ENCODE measurements at regions not wholly inside any gene's neighbourhood (a gene's known extent, or its start where the extent isn't known, plus 50 kb on each side); places are given as distances from the start of the nearest gene placed in this dataset.

DNA sequence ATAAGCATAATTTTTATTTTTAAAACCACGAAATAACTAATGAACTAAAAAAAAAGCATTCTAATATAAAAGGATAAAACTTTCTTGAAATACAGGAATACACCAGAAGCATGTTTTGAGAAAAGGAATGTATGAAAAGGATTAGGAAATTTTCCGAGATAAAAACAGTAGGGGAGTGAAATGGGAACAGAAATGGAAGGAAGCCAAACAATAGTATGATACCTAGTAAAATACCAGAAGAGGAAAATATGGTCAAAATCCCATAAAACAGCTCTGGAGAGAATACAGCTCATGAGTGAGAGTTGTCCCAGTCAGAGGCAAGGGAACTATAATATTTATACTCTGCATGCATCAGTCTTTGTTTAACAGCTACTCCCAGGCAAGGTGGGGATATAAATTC lies 1016.2 kb downstream of the SLC6A15 start (continued):
- TF ChIP-seq, protein P1, sequence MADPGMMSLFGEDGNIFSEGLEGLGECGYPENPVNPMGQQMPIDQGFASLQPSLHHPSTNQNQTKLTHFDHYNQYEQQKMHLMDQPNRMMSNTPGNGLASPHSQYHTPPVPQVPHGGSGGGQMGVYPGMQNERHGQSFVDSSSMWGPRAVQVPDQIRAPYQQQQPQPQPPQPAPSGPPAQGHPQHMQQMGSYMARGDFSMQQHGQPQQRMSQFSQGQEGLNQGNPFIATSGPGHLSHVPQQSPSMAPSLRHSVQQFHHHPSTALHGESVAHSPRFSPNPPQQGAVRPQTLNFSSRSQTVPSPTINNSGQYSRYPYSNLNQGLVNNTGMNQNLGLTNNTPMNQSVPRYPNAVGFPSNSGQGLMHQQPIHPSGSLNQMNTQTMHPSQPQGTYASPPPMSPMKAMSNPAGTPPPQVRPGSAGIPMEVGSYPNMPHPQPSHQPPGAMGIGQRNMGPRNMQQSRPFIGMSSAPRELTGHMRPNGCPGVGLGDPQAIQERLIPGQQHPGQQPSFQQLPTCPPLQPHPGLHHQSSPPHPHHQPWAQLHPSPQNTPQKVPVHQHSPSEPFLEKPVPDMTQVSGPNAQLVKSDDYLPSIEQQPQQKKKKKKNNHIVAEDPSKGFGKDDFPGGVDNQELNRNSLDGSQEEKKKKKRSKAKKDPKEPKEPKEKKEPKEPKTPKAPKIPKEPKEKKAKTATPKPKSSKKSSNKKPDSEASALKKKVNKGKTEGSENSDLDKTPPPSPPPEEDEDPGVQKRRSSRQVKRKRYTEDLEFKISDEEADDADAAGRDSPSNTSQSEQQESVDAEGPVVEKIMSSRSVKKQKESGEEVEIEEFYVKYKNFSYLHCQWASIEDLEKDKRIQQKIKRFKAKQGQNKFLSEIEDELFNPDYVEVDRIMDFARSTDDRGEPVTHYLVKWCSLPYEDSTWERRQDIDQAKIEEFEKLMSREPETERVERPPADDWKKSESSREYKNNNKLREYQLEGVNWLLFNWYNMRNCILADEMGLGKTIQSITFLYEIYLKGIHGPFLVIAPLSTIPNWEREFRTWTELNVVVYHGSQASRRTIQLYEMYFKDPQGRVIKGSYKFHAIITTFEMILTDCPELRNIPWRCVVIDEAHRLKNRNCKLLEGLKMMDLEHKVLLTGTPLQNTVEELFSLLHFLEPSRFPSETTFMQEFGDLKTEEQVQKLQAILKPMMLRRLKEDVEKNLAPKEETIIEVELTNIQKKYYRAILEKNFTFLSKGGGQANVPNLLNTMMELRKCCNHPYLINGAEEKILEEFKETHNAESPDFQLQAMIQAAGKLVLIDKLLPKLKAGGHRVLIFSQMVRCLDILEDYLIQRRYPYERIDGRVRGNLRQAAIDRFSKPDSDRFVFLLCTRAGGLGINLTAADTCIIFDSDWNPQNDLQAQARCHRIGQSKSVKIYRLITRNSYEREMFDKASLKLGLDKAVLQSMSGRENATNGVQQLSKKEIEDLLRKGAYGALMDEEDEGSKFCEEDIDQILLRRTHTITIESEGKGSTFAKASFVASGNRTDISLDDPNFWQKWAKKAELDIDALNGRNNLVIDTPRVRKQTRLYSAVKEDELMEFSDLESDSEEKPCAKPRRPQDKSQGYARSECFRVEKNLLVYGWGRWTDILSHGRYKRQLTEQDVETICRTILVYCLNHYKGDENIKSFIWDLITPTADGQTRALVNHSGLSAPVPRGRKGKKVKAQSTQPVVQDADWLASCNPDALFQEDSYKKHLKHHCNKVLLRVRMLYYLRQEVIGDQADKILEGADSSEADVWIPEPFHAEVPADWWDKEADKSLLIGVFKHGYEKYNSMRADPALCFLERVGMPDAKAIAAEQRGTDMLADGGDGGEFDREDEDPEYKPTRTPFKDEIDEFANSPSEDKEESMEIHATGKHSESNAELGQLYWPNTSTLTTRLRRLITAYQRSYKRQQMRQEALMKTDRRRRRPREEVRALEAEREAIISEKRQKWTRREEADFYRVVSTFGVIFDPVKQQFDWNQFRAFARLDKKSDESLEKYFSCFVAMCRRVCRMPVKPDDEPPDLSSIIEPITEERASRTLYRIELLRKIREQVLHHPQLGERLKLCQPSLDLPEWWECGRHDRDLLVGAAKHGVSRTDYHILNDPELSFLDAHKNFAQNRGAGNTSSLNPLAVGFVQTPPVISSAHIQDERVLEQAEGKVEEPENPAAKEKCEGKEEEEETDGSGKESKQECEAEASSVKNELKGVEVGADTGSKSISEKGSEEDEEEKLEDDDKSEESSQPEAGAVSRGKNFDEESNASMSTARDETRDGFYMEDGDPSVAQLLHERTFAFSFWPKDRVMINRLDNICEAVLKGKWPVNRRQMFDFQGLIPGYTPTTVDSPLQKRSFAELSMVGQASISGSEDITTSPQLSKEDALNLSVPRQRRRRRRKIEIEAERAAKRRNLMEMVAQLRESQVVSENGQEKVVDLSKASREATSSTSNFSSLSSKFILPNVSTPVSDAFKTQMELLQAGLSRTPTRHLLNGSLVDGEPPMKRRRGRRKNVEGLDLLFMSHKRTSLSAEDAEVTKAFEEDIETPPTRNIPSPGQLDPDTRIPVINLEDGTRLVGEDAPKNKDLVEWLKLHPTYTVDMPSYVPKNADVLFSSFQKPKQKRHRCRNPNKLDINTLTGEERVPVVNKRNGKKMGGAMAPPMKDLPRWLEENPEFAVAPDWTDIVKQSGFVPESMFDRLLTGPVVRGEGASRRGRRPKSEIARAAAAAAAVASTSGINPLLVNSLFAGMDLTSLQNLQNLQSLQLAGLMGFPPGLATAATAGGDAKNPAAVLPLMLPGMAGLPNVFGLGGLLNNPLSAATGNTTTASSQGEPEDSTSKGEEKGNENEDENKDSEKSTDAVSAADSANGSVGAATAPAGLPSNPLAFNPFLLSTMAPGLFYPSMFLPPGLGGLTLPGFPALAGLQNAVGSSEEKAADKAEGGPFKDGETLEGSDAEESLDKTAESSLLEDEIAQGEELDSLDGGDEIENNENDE (IDR thresholded peaks at IDR 0.05; ENCODE audit: insufficient replicate concordance, low read length): no peak
- no peak for TF ChIP-seq NRF1 (IDR thresholded peaks at IDR 0.05; ENCODE audit: low read depth, low read length)
- no peak for TF ChIP-seq TAF1 (IDR thresholded peaks at IDR 0.05; ENCODE audit: low read depth, low read length)
- TF ChIP-seq KDM1A (IDR thresholded peaks at IDR 0.05; ENCODE audit: borderline replicate concordance, low read length): no peak
- TF ChIP-seq, protein P2, sequence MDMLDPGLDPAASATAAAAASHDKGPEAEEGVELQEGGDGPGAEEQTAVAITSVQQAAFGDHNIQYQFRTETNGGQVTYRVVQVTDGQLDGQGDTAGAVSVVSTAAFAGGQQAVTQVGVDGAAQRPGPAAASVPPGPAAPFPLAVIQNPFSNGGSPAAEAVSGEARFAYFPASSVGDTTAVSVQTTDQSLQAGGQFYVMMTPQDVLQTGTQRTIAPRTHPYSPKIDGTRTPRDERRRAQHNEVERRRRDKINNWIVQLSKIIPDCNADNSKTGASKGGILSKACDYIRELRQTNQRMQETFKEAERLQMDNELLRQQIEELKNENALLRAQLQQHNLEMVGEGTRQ (IDR thresholded peaks at IDR 0.05; ENCODE audit: low read length): no peak
- no peak for TF ChIP-seq POLR2AphosphoS5 (IDR thresholded peaks at IDR 0.05; ENCODE audit: low read depth, low read length)
- TF ChIP-seq EZH2 (IDR thresholded peaks at IDR 0.05; ENCODE audit: low read depth, low read length, severe bottlenecking): no peak
- no peak for TF ChIP-seq JUND (IDR thresholded peaks at IDR 0.05; ENCODE audit: low read length)
- TF ChIP-seq, protein P3, sequence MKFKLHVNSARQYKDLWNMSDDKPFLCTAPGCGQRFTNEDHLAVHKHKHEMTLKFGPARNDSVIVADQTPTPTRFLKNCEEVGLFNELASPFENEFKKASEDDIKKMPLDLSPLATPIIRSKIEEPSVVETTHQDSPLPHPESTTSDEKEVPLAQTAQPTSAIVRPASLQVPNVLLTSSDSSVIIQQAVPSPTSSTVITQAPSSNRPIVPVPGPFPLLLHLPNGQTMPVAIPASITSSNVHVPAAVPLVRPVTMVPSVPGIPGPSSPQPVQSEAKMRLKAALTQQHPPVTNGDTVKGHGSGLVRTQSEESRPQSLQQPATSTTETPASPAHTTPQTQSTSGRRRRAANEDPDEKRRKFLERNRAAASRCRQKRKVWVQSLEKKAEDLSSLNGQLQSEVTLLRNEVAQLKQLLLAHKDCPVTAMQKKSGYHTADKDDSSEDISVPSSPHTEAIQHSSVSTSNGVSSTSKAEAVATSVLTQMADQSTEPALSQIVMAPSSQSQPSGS (IDR thresholded peaks at IDR 0.05; ENCODE audit: low read length): no peak
- TF ChIP-seq SP2 (IDR thresholded peaks at IDR 0.05; ENCODE audit: low read length): no peak

Measured in H1 (cell line).